ENCODE measurements at regions not wholly inside any gene's neighbourhood (a gene's known extent, or its start where the extent isn't known, plus 50 kb on each side); places are given as distances from the start of the nearest gene placed in this dataset.

DNA sequence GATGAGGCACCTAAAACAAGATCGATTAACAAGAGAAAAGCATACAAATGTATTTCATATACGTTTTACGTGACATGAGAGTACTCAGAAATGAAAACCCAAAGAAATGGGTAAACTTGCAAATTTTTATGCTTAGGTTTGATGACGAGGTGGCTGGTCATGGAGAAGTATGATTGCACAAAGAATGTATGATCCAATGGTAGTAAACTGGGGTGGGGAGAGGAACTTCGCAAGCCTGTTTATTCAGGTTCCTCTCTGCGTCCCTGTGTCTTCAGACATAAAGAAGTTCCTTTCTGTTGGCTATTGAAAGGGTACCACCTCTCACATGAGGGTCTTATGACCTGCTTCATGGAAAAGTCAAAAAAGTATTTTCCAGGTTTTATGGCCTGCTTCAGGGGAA lies 309.2 kb downstream of the BCOR start:
- intact Hi-C loops (cut with micrococcal nuclease): no loop called here
- Histone ChIP-seq H3K4me2 (ENCODE audit: low read length) (no peak overlapping the region), H3K9me3 (ENCODE audit: control insufficient read depth in 1 of 2, insufficient read depth in 1 of 2, low read depth in 1 of 2, low read length in 2 of 2) (no peaks in the 10 kb centered on the region), H3K9ac (ENCODE audit: low read length) (no peak overlapping the region), H3K36me3 (ENCODE audit: control insufficient read depth in 1 of 2, insufficient read depth in 2 of 2, low read length in 2 of 2) (no peaks in the 10 kb centered on the region), H4K20me1 (ENCODE audit: insufficient read depth) (no peaks in the 10 kb centered on the region), H3K4me3 (replicated peaks in 1 of 2; ENCODE audit: low read depth in 1 of 2, low read length in 2 of 2) (no peak overlapping the region), H3K27me3 (ENCODE audit: insufficient read depth, low read length) (no peaks in the 10 kb centered on the region), H3K79me2 (ENCODE audit: insufficient read depth, low read length) (no peaks in the 10 kb centered on the region), H3K4me1 (ENCODE audit: control insufficient read depth in 1 of 2, insufficient read depth in 2 of 2, low read length in 2 of 2) (no peaks in the 10 kb centered on the region), H3K9me2 (ENCODE audit: insufficient read depth) (no peaks in the 10 kb centered on the region), H3K27ac (ENCODE audit: low read depth, low read length) (no peak overlapping the region), H2AFZ (ENCODE audit: low read depth, low read length, poor library complexity, severe bottlenecking) (no peak overlapping the region)
- no peak for DNase-seq (ENCODE audit: low read depth, low spot score)
- RAD21 ChIA-PET (ENCODE audit: low non-redundant PET in 1 of 2, low total read pairs in 2 of 2, uncharacterized antibody in 2 of 2, unreplicated experiment in 2 of 2): no interaction called here
- CTCF ChIA-PET: no interaction called here
- POLR2A ChIA-PET: no interaction called here
- TF ChIP-seq, protein P1, sequence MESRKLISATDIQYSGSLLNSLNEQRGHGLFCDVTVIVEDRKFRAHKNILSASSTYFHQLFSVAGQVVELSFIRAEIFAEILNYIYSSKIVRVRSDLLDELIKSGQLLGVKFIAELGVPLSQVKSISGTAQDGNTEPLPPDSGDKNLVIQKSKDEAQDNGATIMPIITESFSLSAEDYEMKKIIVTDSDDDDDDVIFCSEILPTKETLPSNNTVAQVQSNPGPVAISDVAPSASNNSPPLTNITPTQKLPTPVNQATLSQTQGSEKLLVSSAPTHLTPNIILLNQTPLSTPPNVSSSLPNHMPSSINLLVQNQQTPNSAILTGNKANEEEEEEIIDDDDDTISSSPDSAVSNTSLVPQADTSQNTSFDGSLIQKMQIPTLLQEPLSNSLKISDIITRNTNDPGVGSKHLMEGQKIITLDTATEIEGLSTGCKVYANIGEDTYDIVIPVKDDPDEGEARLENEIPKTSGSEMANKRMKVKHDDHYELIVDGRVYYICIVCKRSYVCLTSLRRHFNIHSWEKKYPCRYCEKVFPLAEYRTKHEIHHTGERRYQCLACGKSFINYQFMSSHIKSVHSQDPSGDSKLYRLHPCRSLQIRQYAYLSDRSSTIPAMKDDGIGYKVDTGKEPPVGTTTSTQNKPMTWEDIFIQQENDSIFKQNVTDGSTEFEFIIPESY (IDR thresholded peaks at IDR 0.05; ENCODE audit: extremely low read depth, insufficient replicate concordance, low read length): no peak
- TF ChIP-seq SRF (IDR thresholded peaks at IDR 0.05; ENCODE audit: low read depth) (no peak), POLR2AphosphoS5 (IDR thresholded peaks at IDR 0.05; ENCODE audit: low read depth, low read length) (no peak), SIN3A (IDR thresholded peaks at IDR 0.05; ENCODE audit: low read depth) (no peak), POLR2A (IDR thresholded peaks at IDR 0.05; ENCODE audit: borderline replicate concordance, extremely low read depth, insufficient read depth, insufficient read length) (no peak), ZNF274 (IDR thresholded peaks at IDR 0.05; ENCODE audit: low read depth, low read length) (no peak), FOSL1 (IDR thresholded peaks at IDR 0.05; ENCODE audit: low read depth) (no peak), SP1 (IDR thresholded peaks at IDR 0.05; ENCODE audit: low read depth) (no peak), CBX3 (IDR thresholded peaks at IDR 0.05; ENCODE audit: low read depth) (no peak), RAD21 (IDR thresholded peaks at IDR 0.05; ENCODE audit: low read depth) (no peak), ZFX (IDR thresholded peaks at IDR 0.05) (no peak), EGR1 (IDR thresholded peaks at IDR 0.05; ENCODE audit: low read depth) (no peak), TCF7L2 (IDR thresholded peaks at IDR 0.05; ENCODE audit: borderline replicate concordance, extremely low read depth, insufficient read depth, insufficient read length) (no peak), EZH2phosphoT487 (IDR thresholded peaks at IDR 0.05; ENCODE audit: borderline replicate concordance) (no peak), ELF1 (IDR thresholded peaks at IDR 0.05; ENCODE audit: borderline replicate concordance, low read depth) (no peak)
- TF ChIP-seq, protein P2, sequence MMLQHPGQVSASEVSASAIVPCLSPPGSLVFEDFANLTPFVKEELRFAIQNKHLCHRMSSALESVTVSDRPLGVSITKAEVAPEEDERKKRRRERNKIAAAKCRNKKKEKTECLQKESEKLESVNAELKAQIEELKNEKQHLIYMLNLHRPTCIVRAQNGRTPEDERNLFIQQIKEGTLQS (IDR thresholded peaks at IDR 0.05): no peak
- TF ChIP-seq, protein P3, sequence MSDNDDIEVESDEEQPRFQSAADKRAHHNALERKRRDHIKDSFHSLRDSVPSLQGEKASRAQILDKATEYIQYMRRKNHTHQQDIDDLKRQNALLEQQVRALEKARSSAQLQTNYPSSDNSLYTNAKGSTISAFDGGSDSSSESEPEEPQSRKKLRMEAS (IDR thresholded peaks at IDR 0.05): no peak
- TF ChIP-seq, protein P4, sequence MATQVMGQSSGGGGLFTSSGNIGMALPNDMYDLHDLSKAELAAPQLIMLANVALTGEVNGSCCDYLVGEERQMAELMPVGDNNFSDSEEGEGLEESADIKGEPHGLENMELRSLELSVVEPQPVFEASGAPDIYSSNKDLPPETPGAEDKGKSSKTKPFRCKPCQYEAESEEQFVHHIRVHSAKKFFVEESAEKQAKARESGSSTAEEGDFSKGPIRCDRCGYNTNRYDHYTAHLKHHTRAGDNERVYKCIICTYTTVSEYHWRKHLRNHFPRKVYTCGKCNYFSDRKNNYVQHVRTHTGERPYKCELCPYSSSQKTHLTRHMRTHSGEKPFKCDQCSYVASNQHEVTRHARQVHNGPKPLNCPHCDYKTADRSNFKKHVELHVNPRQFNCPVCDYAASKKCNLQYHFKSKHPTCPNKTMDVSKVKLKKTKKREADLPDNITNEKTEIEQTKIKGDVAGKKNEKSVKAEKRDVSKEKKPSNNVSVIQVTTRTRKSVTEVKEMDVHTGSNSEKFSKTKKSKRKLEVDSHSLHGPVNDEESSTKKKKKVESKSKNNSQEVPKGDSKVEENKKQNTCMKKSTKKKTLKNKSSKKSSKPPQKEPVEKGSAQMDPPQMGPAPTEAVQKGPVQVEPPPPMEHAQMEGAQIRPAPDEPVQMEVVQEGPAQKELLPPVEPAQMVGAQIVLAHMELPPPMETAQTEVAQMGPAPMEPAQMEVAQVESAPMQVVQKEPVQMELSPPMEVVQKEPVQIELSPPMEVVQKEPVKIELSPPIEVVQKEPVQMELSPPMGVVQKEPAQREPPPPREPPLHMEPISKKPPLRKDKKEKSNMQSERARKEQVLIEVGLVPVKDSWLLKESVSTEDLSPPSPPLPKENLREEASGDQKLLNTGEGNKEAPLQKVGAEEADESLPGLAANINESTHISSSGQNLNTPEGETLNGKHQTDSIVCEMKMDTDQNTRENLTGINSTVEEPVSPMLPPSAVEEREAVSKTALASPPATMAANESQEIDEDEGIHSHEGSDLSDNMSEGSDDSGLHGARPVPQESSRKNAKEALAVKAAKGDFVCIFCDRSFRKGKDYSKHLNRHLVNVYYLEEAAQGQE (IDR thresholded peaks at IDR 0.05; ENCODE audit: low read depth): no peak
- TF ChIP-seq, protein P5, sequence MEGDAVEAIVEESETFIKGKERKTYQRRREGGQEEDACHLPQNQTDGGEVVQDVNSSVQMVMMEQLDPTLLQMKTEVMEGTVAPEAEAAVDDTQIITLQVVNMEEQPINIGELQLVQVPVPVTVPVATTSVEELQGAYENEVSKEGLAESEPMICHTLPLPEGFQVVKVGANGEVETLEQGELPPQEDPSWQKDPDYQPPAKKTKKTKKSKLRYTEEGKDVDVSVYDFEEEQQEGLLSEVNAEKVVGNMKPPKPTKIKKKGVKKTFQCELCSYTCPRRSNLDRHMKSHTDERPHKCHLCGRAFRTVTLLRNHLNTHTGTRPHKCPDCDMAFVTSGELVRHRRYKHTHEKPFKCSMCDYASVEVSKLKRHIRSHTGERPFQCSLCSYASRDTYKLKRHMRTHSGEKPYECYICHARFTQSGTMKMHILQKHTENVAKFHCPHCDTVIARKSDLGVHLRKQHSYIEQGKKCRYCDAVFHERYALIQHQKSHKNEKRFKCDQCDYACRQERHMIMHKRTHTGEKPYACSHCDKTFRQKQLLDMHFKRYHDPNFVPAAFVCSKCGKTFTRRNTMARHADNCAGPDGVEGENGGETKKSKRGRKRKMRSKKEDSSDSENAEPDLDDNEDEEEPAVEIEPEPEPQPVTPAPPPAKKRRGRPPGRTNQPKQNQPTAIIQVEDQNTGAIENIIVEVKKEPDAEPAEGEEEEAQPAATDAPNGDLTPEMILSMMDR (IDR thresholded peaks at IDR 0.05 in 2 of 3, conservative IDR thresholded peaks at IDR 0.05 in 1 of 3; ENCODE audit: borderline replicate concordance in 1 of 3, insufficient read depth in 1 of 3, low read depth in 2 of 3, low read length in 2 of 3): no peak
- BruUV-seq (replicated peaks): no TSS peak
- no peak for ATAC-seq

All from HCT116 (cell line).